DMS 273 (cell line): ENCODE measurements at regions not wholly inside any gene's neighbourhood (a gene's known extent, or its start where the extent isn't known, plus 50 kb on each side); places are given as distances from the start of the nearest gene placed in this dataset.
"Not testable (repeated sequence)": the region's sequence is repeated elsewhere in the genome, so short reads cannot be mapped to it uniquely, and the experiment has no call there.

Experiments used
- DNase-seq: peaks from one replicate; lab custom pipeline; 2025; ENCODE audit not compliant: unreplicated experiment; lab: John Stamatoyannopoulos, UW

DNA sequence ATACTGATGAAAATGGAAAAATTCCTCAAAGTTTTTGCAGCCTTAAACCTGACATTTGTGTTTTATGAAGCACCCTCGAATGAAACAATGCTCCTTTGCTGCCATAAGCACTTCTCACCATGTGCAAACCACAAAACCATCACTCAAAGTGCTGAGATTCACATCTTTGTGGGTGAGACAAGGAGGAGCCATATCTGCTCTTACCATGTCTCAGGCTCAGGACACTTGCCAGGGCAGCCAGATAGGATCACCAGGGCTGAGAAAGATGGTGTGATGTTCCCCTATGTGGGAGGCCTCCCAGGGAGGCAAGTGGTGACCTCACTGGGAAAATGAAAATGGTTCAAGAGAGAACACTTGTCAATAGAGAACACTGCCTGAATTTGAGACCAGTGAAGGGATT is 120.4 kb downstream of the CCDC34 start:
- no peak for DNase-seq

DNA sequence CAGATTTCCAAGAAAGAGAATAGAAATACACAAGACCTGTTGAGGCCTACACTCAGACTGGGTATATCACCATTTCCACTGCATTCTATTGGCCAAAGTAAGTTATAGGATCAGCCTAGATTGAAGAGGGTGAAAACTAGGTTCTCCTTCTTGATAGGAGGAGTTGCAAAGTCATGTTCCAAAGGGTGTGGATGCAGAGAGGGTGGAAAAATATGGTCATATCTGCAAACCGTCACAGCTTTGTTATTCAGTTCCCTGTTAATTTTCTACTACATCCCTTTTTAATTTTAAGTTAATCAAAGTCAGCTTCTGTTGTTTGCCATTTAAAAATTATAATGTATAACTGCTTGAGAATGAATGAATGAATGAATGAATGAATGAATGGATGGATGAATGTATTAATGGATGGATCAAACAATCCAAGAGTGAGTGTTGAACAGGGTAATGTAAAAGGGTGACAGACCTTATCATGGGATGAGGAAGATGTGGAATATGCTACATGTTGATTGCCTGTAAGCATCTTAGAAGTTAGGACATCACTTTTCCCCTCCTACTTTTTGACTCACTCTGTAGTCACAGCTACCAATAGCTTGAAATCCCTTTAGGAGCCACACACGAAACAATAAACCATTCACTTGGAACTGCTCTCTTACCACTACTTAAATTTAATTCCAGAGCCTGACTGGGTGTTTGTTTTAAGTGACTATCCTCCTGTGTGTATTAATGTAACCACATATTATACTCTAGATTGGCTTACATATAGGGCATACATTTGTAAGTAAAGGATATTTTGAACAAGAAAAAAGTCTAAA is 121.5 kb downstream of the CCDC34 start:
- DNase-seq, result peak; percentile 18

DNA sequence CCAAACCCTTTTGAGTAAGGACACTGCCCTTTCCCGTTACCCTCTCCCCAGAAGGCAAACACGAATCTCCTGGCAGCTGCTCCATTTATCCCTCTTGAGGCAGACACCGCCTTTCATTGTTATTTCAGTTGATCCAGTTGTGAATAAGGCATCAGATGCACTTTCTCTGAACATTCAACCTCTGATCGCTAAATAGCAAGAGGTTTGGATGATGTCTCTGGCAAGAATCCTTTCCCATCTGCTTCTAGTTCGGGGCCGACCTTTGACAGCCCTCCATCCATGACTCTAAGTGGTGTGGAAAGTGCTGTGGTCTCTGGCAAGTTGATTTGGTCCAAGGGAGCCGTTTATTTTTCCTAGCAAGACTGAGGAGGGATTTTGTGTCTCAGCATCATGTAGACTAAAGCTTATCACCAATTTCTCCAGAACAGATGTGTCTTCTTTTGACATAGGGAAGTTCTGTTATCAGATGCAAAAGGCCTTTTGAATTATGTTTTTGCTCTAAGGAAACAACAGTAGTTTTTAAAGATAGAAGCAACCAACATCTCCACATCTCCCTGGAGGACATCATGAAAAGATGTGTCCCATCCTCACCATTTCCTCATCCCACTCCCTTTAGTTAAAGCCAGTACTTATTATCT is 123.6 kb downstream of the CCDC34 start:
- DNase-seq, result peak; percentile 12

DNA sequence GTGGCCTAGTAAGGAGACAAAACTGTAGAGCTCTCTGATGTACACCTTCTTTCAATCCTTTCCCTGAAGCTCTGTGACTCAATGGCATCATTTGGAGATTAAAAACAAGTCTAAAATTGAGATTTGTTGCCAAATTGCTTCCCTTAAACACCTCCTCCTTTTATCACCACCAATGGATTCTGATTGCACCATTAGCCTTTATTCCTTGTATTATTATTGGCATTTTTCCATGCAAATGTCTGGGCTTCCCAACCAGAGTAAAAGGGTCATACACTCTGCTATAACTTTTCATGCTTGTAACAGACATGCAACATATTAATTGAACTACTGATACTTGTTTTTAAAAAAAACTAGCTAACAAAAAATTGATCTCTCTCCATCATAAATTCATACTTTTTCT is 124.2 kb downstream of the CCDC34 start:
- DNase-seq, result no peak

DNA sequence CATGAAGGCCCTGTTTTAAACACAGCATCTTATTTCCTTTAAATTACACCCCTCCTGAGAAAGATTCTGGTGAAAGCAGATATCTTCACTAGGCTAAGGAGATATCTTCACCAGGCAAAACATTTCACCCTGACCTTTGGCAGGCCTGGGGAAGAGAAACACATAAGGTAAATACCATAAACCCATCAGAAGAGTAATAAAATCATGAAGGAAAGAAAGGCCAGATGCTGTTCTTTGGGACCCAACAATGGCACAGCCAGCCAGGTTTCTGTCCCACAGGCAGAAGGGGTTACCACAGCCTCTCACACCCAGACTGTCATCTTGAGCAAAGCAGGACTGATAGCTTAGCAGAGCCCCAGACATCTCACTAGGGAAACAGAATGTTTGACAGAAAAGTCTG is 125.4 kb downstream of the CCDC34 start:
- peak; percentile 9 for DNase-seq

DNA sequence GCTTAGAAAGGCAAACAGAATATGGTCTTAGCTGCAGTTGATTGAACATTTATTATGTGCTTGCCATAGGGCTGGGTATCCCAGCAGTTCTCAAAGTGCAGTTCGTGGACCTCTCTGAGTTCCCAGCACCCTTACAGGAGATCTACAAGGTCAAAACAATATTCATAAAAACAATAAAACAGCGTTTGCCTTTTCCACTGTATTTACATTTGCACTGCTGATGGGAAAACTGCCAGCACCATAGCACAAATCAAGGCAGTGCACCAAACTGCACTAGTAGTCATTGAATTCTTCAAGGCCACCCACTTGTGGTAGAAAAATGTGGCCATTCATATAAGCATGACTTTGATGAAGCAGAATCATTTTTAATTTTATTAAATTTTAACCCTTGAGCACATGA is 128.1 kb downstream of the CCDC34 start:
- DNase-seq, result peak; percentile 5

DNA sequence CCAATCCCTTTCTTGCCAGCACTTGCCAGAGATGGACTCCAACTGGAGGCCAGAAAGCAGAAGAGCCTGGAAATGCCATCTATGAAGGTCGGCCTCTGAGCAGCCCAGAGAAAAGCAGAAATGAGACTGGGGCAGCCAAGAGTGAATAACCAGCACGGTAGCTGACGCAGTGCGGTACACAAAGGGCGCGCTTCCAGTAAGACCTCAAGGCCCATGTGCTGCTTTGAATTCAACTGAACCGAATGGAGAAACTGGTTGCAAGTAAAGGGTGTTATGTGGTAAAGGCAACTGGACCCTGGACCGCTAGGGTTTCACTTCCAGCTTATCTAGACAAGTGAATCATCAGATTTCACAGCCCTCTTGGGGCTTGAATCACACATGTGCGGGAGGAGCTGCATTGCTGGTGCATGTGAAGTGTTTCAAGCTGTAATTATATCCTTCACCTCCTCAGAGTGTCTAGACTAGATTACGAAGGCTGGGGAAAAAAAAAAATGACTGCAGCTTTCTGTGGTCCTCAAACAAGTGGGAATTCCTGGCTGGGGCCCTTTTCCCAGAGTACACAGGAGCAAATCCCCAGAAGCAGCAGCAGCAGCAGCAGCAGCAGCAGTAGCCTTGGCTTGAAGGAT is 128.9 kb downstream of the CCDC34 start:
- DNase-seq, result peak; percentile 95

DNA sequence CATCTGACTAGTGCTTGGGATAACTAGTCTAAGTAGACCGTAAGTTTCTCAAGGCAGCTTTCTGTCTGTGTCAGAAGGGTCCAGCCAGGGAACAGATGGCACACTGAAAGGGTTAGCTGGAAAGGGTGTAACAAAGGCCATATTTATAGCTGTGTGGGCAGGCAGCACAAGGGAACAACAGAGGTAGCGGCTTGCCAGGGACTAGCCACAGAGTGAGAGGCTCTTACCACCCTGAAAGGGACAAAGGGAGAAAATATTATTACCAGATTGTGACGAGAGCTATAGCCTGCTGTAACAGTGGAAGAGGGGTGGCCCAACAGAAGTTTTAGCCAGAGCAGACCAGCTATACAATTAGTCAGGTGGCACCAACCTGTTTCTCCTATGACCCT is 129.4 kb downstream of the CCDC34 start:
- DNase-seq, result peak; percentile 79

DNA sequence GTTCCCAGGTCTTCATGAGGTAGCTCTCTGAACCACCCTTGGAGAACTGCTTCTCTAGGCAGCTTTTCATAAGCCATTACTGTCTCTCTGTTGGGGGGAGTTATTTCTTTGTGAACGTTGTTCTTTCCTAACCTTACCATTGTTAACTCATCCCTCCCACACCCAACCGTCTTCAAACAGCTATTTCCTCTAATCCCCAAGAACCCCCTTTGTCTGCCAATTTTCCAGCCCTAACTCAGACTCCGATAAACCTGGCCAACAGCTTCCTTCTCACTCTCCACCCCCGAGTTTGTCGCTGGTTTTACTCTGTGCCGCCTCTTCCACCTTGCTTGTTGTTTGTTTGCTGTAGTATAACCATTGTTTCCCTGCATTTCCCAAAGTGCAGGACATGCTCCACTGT is 131.5 kb downstream of the CCDC34 start:
- no peak for DNase-seq

DNA sequence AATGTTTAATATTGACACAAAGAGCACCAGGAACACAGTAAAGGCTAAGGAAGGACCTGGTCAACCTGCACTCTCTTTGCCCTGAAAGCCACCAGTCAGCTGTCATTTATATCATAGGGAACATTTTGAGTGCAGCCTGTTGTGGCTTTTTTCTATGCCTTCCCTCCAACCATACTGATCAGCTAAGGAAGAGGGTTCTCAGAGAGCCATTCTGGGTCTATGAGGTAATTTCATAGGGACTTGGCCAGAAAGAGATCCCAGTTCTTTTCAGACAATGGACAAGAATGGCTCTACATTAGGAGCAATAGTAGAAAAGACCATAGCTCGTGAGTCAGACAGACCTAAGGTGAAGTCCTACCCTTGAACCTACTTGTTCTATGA is 132.8 kb downstream of the CCDC34 start:
- DNase-seq, result no peak

DNA sequence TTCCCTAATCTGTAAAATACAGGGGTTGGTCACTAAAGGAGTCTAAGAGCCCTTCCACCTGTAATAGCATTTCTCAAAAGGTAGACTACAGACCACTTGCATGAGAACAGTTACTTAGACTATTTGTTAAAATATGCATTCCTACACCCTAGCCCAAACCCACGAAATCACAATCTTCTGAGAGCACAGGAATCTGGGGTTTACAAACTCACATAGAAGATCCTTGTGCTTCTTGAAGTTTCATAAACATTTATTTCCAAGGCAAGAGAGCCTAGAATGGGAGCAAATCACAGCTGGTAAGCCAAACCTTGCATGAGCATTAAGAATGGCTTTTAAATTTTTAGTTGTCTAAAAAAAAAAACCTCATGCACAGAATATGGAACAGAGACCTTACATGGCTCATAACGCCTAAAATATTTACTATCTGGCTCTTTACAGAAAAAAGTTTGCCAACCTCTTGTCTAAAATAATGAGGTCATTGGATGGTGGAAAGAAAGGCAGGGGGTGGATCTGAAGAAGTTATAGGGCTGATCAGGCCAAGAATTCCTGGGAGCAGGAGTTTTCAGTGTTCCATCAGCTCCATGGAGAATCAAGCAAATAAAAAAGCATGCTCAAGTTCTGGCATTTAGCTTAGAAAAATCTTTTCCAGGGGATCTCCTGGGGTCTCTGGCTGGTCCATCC is 133.4 kb downstream of the CCDC34 start:
- no peak for DNase-seq

DNA sequence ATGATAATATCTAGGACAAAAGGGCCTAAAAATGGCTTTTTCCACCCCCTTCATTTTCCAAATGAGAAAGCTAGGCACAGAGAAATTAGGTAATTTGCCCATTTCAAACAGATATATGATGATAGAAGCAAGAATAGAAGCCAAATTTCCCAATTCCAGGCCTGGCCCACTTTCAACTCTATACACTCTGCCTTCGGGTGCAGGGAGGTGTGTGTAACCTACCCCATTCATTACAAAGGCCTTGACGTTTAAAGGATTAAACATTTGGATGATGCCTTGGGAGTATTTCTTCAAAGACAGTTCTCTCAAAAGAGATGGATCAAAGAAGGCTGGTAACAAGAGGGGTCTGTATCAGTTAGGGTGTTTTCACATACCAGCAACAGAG is 134.1 kb downstream of the CCDC34 start:
- peak; percentile 4 for DNase-seq

DNA sequence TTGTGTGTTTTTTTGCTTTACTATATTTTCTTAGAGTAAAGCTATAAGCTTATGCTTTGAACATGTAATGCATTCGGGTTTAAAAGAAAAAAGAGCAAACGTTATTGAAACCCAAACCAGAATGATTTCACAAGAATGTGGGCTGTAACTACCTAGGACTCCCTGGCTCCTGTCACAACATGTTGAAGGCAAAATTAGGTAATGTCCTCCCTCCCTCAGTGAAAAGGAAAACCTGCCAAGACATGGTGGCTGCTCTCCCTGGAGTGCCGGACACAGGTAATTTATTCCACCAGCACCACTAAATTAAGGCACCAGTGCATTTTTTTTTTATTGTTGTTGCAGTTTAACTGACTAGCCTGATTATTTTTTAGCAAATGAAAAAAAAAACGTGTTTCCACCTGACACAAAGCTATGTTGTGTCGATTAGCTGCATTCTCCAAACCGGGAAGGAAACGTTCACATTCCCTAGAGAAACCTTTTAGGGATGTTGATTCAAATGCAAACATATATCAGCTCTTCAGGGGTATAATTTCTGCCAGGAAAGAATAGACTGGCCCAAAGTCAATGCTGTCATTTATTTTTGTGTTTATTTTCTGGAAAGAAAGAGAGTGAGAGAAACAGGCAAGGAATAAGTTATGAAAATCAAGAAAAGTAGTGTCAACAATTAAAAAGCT is 134.6 kb downstream of the CCDC34 start:
- DNase-seq, result peak; percentile 54

DNA sequence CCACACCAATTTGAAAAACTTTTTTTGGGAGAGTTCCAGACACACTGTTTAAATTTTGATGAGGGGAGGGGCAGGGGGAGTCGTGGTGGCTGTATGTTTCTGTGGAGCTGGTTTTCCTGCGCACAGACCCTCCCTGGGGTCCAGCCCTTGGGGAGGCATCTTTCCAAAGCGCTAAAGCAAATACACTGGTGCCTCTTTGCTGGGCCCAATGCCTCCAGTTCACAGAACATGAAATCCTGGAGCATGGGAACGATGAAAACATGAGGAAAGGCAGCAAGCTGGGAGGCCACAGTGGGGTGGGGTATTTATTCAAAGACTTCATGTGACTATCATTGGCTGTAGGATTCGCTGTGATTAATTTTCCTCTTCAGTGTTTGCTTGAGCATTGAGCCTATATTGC is 135.3 kb downstream of the CCDC34 start:
- peak; percentile 36 for DNase-seq

DNA sequence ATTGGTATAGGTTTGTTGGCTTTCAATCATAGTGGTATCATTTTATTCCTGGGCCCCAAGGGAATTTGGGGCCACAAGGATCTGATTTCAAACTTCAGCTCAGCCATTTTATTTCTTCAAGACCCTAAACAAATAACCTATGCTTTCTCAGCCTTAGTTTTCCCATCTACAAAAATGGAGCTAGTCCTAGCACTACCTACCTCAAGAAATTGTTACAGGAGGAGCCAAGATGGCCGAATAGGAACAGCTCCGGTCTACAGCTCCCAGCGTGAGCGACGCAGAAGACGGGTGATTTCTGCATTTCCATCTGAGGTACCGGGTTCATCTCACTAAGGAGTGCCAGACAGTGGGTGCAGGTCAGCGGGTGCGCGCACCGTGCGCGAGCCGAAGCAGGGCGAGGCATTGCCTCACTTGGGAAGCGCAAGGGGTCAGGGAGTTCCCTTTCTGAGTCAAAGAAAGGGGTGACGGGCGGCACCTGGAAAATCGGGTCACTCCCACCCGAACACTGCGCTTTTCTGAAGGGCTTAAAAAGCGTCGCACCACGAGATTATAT is 143.5 kb downstream of the CCDC34 start:
- not testable (repeated sequence) for DNase-seq

DNA sequence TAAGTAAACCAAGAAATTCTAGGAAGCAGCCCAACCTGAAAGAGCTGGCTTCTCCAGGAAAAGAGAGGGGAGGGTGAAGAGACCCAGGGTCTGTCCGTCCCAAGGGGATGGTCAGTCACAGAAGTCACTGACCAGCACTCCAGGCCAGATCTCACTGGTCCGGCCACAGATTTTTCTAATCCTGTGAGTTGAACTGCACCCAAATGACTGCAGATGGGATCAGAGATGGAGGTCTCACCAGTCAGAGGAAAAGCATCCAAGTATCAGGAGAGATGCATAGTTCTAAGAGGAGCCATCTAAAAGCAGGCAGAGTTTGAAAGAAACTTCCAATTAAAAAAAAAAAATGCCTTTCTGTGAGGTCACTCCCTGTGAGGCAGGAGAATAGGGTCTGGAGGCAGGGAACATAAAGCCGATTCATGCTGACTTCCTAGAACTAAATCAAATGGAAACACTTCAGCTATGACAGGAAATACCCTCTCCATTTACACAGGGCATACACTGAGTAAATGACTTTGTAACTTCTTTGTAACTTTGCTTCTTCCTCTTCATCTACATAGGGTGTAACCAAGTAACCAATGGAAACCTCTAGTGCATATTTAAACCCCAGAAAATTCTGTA is 144.5 kb downstream of the CCDC34 start:
- DNase-seq, result peak; percentile 14

DNA sequence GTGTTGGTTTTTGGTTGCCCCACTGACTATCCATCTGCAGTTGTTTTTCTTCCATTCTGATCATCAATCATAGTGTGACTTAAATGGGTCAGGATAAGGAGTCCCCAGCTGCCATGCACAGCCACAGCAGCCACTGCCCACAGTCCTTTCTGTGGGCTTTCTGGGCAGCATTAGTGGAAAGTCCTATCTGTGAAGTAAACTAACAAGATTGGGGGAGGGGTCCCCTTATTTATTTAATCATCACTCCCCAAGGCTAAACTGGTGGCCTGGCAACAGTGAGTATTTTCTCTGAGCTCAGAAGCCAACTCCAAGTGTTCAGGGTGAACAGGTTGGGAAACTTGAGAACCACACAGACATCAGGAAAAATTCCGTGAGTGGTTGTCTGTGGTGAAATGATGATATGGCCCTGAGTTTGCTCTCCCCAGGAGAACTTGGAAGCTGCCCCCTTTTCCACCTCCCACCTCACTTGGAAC is 145.0 kb downstream of the CCDC34 start:
- peak; percentile 82 for DNase-seq

DNA sequence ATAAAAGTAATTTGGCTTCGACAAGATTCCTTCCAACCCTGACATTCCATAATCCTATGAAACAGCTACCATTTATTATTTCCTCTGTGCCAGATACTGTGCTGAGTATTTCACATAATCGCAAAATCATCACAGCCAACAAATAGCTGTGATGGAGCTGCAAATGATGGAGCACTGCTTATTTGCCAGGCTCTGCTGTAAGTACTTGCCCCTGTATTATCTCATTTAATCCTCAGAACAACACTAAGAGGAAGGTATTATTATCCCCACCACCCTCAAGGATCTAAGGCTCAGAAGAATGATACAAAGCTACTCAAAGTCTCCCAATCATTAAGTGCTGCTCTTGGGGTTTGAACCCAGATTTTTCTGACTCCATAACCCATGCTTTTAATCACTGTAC is 145.5 kb downstream of the CCDC34 start:
- DNase-seq, result no peak

DNA sequence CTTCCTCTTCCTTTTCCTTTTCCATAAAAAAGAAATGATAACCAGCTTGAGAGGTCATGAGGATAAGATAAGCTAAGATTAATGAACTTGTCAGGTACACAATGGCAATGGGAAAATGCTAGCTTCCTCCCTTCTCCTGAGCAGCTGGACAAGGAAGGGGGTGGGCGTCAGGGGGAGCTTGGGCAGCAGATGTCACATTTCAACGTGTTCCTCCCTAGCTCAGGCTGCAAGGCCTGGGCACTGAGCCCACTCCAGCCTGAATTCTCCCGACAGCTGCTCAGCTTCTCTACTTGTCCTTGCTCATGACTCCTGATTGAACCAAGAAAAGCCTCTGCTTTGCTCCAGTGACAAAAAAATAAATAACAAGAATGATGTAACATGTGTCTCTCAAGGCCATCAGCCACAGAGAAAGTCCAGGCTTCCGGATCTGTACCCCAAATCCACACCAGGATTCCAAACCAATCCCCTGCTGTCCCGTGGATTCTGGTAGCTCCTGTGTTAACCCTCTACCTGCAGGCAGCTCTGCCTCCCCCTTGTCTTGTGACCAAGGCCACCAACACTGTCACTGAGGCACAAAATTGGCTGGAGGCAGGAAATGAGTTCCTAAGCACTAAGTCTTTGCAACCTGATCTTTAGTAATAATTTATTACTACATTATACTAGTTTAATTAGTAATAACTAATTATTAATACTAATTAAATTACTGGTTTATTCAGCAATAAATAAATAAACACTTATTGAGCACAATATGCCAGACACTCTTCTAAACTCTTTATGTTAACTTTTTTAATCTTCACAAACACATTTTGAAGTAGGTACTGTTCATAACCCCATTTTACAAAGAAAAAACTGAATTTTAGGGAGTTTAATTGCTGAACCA is 146.5 kb downstream of the CCDC34 start:
- DNase-seq, result peak; percentile 97
